ENCODE measurements at regions not wholly inside any gene's neighbourhood (a gene's known extent, or its start where the extent isn't known, plus 50 kb on each side); places are given as distances from the start of the nearest gene placed in this dataset.
A peak's percentile ranks its signal among the peaks of the same experiment; 100 is the strongest.
"Not testable (repeated sequence)": the region's sequence is repeated elsewhere in the genome, so short reads cannot be mapped to it uniquely, and the experiment has no call there.

DNA sequence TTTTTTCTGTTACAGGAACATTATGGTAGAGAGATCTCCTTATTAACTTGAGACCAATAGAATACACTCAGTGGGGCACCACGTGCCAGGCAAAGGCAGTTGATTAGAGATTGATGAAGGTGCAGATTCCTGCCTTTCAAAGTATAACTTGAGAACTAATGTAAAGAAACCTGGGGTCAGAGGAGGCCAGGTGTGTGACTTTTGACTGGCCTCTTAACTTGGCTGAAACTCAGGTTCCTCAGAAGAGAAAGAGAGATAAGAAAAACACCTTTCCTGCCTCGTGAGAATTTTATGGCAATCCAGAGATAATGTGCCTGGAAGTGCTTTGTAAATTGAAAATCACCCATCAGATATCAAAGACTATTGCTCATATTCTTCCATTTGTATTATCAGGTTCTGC lies 110.7 kb upstream of the GZMB start:
- DNase-seq = no peak

DNA sequence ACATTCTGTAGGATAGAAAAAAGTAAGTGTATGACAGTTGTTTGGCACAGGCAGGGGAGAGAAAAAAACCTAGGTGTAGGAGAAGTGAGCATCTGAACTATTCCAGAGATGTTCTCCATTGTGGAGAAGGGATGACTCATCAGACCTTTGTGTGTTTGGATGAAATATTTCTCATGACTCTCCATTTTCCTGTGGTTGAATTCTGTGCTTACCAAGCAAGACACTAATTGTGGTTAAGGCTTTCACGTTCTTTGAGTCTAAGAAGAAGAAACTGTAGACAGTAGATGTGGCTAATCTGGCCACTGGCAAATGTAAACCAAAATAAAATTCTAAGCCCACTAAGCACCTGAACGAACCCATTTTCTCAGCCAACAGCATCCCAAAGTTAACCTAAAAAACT lies 107.9 kb upstream of the GZMB start:
- no peak for DNase-seq

GRCh38 chr14:24735984-24736630 lies 102.1 kb upstream of the GZMB start:
- no peak for DNase-seq

- DNase-seq = peak in 24 of 56 donors; percentile 1 to 75 (median 22)
Observed at GRCh38 chr14:24734917-24735500, 101.0 kb upstream of the GZMB start.

- DNase-seq = no peak
Observed at GRCh38 chr14:24726480-24726879, 92.5 kb upstream of the GZMB start.

DNA sequence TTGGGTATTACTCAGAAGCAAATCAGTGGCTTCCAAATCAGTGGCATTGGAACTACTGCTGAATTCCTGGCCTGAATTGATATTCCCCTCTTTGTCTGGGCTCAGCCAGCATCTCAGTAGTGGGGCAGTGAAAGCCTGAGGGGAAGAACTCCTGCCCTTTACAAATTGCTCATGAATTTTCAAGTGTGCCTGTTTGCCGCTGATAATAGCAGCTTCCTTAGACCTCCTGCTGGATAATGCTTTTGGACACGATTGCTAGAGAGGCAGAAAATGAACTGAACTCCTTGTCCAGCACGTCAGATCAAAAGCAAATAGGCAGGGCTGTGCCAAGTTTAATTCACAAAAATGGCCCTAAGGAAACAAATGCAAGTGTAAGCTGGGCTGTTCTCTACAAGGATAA lies 91.3 kb upstream of the GZMB start:
- no peak for DNase-seq

DNA sequence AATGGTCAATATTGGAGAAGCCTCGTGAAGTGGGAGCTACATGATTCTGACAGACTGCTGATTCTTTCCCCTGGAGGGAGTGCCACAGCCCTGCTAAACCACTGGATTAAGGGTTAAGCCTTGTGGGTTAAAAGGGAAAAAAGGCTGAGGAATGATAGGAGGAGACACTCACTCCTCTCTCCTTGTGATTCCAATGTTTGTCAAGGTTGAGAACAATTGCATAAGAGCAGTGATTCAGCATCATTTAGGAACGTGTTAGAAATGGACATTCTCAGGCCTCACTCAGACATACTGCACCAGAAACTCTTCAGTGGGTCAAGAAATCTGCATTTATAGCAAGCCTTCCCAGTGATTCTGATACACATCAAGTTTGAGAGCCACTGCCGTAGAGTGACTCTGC lies 87.8 kb upstream of the GZMB start:
- no peak for DNase-seq

GRCh38 chr14:24715239-24715638 lies 81.2 kb upstream of the GZMB start:
- DNase-seq = no peak

GRCh38 chr14:24713404-24713803 lies 79.4 kb upstream of the GZMB start:
- DNase-seq = no peak

GRCh38 chr14:24712909-24713308 lies 78.9 kb upstream of the GZMB start:
- DNase-seq = no peak

- DNase-seq = no peak
Observed at GRCh38 chr14:24712374-24712773, 78.4 kb upstream of the GZMB start.

DNA sequence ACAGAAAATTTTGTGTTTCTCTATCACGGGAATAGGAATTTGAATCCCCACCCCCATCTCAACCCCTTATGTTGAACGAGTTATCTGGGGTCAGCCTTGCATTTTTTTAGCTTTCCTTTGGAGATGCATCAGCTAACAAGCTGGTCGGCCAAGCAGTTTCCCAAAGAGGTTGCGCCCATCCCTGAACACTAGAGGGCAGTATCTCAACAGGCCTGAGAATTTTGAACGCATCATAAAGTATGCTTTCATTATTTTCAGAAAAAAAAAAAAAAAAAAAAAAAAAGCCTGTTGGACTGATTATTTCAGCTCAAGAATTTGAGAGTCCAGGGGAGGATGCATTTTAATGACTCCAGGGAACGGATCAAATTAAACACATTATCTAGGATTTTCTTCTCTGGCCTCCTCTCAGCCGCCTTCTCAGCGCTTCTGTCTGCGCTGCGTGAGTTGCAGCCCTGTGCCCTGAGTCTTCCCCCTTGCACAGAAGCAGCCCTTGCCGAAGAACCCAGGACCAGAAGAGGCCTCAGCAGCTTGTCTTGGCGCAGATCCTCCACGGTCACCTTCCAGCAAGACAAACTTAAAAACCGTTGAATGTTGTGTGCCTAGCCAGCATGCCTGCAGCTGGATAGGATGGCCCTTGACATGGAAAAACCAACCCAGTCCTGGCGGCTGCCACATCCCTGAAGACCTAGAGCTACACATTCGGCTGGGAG lies 76.6 kb upstream of the GZMB start:
- peak in 41 of 56 donors; percentile 4 to 79 (median 28) for DNase-seq

GRCh38 chr14:24708684-24709083 lies 74.7 kb upstream of the GZMB start:
- DNase-seq = no peak

DNA sequence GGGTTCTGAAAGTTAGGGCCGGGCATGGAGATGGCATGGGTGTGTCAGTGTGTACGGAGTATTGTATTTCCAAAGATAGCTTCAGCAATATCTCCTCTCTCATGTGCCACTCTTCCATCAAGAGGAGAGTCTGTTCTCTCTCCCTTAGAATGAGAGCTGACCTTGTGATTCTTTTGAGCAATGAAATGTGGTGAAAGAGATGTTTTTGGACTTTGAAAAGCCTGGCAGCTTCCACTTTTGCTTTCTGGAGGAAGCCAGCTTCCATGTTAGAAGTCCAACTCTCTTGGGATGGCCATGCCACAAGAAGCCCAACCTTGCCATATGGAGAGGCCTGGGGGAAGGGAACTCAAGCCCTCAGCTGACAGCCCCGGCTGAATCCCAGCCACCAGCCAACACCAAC lies 72.4 kb upstream of the GZMB start:
- DNase-seq = no peak

GRCh38 chr14:24705840-24706239 lies 71.8 kb upstream of the GZMB start:
- no peak for DNase-seq

- DNase-seq = no peak
Observed at GRCh38 chr14:24701062-24701461, 67.1 kb upstream of the GZMB start.

DNA sequence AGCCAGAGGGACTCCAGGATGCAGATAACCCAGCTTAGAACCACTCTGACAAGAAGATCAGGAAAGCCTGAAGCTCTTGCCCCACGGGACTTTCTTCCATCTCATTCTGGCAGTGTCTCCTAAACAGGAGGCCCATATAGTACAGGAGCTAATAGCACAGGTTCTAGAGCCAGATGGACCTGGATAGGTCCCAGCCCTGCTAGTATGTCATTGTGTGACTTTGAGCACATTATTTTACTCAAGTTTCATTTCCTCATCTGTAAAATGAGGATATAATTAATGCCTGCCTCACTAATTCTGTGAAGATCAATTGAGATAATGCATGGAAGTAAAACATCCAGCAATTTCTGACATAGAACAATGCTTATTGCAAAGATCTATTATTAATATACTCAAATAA lies 66.5 kb upstream of the GZMB start:
- DNase-seq = no peak

- DNase-seq = no peak
Observed at GRCh38 chr14:24699052-24699451, 65.1 kb upstream of the GZMB start.

DNA sequence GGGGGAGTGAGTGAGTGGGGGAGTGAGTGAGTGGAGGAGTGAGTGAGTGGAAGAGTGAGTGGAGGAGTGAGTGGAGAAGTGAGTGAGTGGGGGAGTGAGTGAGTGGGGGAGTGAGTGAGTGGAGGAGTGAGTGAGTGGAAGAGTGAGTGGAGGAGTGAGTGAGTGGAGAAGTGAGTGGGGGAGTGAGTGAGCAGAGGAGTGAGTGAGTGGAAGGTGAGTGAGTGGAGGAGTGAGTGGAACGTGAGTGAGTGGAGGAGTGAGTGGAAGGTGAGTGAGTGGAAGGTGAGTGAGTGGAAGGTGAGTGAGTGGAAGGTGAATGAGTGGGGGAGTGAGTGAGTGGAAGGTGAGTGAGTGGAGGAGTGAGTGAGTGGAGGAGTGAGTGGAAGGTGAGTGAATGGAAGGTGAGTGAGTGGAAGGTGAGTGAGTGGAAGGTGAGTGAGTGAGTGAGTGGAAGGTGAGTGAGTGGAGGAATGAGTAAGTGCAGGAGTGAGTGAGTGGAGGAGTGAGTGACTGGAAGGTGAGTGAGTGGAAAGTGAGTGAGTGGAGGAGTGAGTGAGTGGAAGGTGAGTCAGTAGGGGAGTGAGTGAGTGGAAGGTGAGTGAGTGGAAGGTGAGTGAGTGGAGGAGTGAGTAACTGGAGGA lies 62.4 kb upstream of the GZMB start:
- not testable (repeated sequence) for DNase-seq

DNA sequence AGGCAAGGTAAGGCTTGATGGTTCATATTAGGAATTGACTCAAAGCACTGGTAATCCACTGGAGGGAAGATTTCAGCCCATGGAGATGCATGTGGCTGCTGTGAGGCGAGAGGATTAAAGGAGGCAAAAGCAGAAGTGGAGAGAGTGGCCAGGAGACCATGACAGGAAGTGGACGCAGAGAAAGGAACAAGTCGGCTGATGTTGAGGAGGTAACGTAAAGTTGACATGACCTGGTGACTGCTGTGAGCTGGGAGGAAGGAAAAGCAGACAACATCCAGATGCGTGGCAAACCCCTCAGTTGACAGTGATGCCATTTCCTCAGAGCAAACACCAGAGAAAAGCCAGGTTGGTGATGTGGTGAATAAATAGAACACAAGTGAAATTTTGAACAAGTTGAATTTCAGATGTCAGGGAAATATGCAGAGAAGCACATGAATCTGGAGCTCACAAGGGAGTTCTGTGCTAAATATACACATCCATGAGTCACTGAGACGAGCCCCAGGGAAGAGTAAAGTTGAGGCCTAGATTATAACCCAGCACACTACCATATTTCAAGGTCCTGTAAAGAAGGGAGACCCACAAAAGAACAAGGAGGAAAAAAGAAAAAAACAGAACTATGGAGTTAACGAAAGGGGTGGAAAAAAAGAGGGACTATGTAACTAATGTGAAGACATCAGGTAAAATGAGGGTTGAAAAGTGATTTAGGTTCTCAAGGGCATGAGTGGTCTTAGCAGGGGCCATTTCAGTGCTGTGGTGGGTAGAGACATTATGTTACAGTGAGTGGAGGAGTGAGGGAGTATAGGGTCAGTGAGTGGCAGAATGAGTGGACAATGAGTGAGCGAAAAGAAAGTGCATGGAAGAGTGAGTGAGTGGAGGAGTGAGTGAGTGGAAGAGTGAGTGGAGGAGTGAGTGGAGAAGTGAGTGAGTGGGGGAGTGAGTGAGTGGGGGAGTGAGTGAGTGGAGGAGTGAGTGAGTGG lies 61.6 kb upstream of the GZMB start:
- peak in 15 of 56 donors; percentile 2 to 33 (median 12) for DNase-seq

- no peak for DNase-seq
Observed at GRCh38 chr14:24694680-24695079, 60.7 kb upstream of the GZMB start.
